ENCODE measurements at regions not wholly inside any gene's neighbourhood (a gene's known extent, or its start where the extent isn't known, plus 50 kb on each side); places are given as distances from the start of the nearest gene placed in this dataset.

DNA sequence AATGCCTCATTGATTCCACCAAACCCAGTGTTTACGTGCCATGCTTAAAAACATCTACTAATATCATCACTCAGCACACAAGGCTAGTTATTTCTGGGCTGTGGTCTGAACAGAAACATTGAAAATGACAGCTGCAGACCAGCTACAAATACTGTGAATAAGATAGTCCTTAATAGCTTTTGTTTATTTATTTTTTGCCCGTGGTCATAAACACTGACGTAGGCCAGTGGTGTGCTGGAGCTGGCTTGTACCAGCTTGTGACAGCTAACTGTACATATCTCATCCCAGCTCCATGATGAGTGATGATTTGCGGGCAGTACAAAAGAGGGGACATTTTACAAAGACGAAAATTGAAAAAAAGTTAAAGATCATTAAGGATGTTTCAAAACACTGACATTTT is 1057.0 kb downstream of the EPHA7 start:
- TF ChIP-seq, protein P1, sequence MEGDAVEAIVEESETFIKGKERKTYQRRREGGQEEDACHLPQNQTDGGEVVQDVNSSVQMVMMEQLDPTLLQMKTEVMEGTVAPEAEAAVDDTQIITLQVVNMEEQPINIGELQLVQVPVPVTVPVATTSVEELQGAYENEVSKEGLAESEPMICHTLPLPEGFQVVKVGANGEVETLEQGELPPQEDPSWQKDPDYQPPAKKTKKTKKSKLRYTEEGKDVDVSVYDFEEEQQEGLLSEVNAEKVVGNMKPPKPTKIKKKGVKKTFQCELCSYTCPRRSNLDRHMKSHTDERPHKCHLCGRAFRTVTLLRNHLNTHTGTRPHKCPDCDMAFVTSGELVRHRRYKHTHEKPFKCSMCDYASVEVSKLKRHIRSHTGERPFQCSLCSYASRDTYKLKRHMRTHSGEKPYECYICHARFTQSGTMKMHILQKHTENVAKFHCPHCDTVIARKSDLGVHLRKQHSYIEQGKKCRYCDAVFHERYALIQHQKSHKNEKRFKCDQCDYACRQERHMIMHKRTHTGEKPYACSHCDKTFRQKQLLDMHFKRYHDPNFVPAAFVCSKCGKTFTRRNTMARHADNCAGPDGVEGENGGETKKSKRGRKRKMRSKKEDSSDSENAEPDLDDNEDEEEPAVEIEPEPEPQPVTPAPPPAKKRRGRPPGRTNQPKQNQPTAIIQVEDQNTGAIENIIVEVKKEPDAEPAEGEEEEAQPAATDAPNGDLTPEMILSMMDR (conservative IDR thresholded peaks at IDR 0.05; ENCODE audit: low read length), result no peak
- no peak for DNase-seq (ENCODE audit: low read depth)
- H3K4me3 ChIP-seq (ENCODE audit: low read length), result no peak overlapping the region

GRCh38 chr6:92361990-92362389 is 1057.4 kb downstream of the EPHA7 start:
- TF ChIP-seq, protein P1 (conservative IDR thresholded peaks at IDR 0.05; ENCODE audit: low read length), result no peak
- H3K4me3 ChIP-seq (ENCODE audit: low read length), result no peak overlapping the region
- no peak for DNase-seq (ENCODE audit: low read depth)

DNA sequence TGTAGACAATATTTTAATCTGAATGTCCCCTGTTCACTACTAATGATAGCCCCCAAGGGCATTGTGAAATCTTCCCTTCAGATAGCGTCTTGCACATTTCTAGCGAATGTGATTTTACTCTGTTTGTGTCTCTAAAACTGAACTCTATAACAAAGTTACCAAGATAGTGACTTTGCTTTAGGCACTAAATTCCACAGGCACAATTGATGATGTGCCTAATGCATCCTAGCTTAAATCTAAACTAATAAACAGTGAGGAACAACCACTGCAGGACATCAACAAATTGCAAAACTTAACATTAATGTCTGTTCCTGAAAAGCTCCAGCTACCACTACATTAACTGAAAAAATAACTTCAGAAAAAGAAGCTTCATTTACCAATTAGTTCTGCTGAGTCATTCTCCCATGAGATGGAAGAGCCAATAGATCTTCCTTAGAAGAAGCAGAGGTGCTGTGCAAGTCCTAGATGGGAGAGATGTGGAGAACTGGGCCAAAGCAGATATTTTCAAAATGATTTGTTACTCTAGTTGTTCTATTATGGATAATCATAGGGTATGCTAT is 1065.0 kb downstream of the EPHA7 start:
- DNase-seq (ENCODE audit: low read depth), result no peak
- TF ChIP-seq, protein P1 (conservative IDR thresholded peaks at IDR 0.05; ENCODE audit: low read length), result no peak
- no peak overlapping the region for H3K4me3 ChIP-seq (ENCODE audit: low read length)

DNA sequence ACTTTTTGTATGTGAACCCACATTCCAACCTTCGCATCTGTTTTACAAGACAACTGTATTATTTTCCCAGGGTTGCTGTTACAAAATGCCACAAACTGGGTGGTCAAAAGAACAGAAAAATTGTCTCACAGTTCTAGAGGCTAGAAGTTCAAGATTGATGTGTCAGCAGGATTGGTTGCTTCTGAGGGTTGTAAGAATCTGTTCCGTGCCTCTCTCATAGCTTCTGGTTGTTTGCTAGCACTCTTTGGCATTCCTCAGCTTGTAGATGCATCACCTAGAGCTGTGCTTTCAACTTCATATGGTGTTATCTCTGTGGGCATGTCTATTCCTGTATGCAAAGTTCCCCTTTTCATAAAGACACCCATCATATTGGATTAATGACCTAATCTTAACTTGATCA is 1067.2 kb downstream of the EPHA7 start:
- no peak for DNase-seq (ENCODE audit: low read depth)
- TF ChIP-seq, protein P1 (conservative IDR thresholded peaks at IDR 0.05; ENCODE audit: low read length), result no peak
- no peak overlapping the region for H3K4me3 ChIP-seq (ENCODE audit: low read length)

- DNase-seq (ENCODE audit: low read depth), result no peak
- TF ChIP-seq, protein P1 (conservative IDR thresholded peaks at IDR 0.05; ENCODE audit: low read length), result no peak
- no peak overlapping the region for H3K4me3 ChIP-seq (ENCODE audit: low read length)
These were observed 1078.2 kb downstream of the EPHA7 start for GRCh38 chr6:92341201-92341600.

- H3K4me3 ChIP-seq (ENCODE audit: low read length), result no peak overlapping the region
- TF ChIP-seq, protein P1 (conservative IDR thresholded peaks at IDR 0.05; ENCODE audit: low read length), result no peak
- DNase-seq (ENCODE audit: low read depth), result no peak
These were observed 1079.3 kb downstream of the EPHA7 start for GRCh38 chr6:92339936-92340640.

DNA sequence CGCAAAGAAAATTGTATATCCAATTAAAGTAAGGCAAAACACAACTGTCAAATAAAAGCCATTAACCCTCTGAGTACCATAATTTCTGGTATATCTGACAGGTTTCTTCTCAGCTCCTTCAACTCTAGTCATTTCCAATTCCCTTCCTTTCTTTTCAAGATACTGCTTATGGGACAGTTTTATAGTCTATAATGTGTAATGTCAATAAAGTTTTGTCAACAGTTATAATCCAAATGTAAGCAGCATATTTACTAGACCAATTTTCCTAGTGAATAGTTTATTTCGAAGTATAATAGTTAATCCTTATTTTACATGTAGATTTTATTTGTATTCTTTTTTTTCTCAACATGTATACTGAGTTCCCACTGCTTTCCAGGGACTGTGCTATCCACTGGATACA is 1081.8 kb downstream of the EPHA7 start:
- TF ChIP-seq, protein P1 (conservative IDR thresholded peaks at IDR 0.05; ENCODE audit: low read length), result no peak
- DNase-seq (ENCODE audit: low read depth), result no peak
- H3K4me3 ChIP-seq (ENCODE audit: low read length), result no peak overlapping the region
